Tibial nerve (tissue), 4 donors: ENCODE measurements at regions not wholly inside any gene's neighbourhood (a gene's known extent, or its start where the extent isn't known, plus 50 kb on each side); places are given as distances from the start of the nearest gene placed in this dataset.

ENCODE experiments used
- DNase-seq, 2 donors: peaks; one replicate each; pipeline ENCODE4 v3.0.0-alpha.2; 2019; ENCODE audit warnings: low spot score in 2 of 2
- H3K27ac ChIP-seq, 4 donors: fragments of 200-600 bp; sonication (generic) in 3 of 4; one replicate each; pipeline ENCODE4 v1.5.1; 2017 to 2019; ENCODE audit warnings: mild to moderate bottlenecking in 1 of 4
- H3K27me3 ChIP-seq, 2 donors: fragments of 200-600 bp; sonication (generic) in 1 of 2; one replicate each; pipeline versions ENCODE4 v1.5.1 to v1.6.0; 2017 to 2019
- H3K36me3 ChIP-seq, 3 donors: fragments of 200-600 bp; sonication (generic); one replicate each; pipeline ENCODE4 v1.5.1; 2018 to 2019
- H3K4me1 ChIP-seq, 4 donors: fragments of 200-600 bp; sonication (generic) in 3 of 4; one replicate each; pipeline ENCODE4 v1.5.1; 2017 to 2019
- H3K4me3 ChIP-seq, 4 donors: fragments of 200-600 bp; sonication (generic) in 3 of 4; one replicate each; pipeline ENCODE4 v1.5.1; 2017 to 2019; ENCODE audit warnings: mild to moderate bottlenecking in 1 of 4, moderate library complexity in 1 of 4
- H3K9me3 ChIP-seq, 4 donors: fragments of 200-600 bp; sonication (generic) in 3 of 4; one replicate each; pipeline ENCODE4 v1.5.1; 2017 to 2019
- EP300 ChIP-seq, 2 donors: sonication (generic); formaldehyde crosslinking; IDR thresholded peaks; one replicate each; pipeline ENCODE4 v1.6.1; 2017; ENCODE audit warnings: antibody characterized with exemption in 2 of 2, mild to moderate bottlenecking in 1 of 2
- POLR2A ChIP-seq, 2 donors: fragments of 450-650 bp; IDR thresholded peaks; one replicate each; pipeline ENCODE4 v1.6.1; 2017; ENCODE audit warnings: antibody characterized with exemption in 2 of 2, mild to moderate bottlenecking in 2 of 2, moderate library complexity in 2 of 2
- WGBS, 2 donors: methylation state at CpG; one replicate each; pipeline ENCODE4 v1.1.5; 2018; 5-methylcytosine and 5-hydroxymethylcytosine counted together
- TF ChIP-seq, protein P1 (sequence below), 5 experiments: fragments of 200-600 bp in 3 of 5; fragments of 450-650 bp in 2 of 5; sonication (generic) in 3 of 5; IDR thresholded peaks; one replicate each; pipeline ENCODE4 v1.5.1; 2016 to 2019; ENCODE audit warnings: antibody characterized with exemption in 5 of 5, mild to moderate bottlenecking in 3 of 5, moderate library complexity in 2 of 5

DNA sequence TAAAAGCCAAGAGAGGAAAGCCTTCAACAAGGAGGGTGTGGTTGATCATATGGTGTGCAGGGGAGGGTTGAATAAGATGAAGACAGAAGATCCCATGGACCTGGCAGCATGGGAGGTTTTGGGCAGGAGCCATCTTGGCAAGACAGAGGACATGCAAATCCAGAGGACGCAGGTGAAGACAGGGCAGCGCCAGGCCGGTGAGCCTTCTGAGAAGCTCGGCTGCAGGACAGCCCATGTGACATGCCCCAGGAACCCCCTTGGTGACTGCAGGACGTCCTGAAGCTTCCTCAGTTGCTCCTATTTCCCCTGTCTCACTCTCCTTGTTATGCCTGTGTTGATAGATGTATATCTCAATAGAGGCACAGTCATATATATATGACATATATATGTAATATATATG lies 159.4 kb downstream of the GADD45G start:
- no peaks in the 10 kb centered on the region for H3K36me3 ChIP-seq
- no peak for TF ChIP-seq POLR2A (IDR thresholded peaks at IDR 0.05)
- no peak for TF ChIP-seq EP300 (IDR thresholded peaks at IDR 0.05)
- TF ChIP-seq, protein P1, sequence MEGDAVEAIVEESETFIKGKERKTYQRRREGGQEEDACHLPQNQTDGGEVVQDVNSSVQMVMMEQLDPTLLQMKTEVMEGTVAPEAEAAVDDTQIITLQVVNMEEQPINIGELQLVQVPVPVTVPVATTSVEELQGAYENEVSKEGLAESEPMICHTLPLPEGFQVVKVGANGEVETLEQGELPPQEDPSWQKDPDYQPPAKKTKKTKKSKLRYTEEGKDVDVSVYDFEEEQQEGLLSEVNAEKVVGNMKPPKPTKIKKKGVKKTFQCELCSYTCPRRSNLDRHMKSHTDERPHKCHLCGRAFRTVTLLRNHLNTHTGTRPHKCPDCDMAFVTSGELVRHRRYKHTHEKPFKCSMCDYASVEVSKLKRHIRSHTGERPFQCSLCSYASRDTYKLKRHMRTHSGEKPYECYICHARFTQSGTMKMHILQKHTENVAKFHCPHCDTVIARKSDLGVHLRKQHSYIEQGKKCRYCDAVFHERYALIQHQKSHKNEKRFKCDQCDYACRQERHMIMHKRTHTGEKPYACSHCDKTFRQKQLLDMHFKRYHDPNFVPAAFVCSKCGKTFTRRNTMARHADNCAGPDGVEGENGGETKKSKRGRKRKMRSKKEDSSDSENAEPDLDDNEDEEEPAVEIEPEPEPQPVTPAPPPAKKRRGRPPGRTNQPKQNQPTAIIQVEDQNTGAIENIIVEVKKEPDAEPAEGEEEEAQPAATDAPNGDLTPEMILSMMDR (IDR thresholded peaks at IDR 0.05), result no peak

DNA sequence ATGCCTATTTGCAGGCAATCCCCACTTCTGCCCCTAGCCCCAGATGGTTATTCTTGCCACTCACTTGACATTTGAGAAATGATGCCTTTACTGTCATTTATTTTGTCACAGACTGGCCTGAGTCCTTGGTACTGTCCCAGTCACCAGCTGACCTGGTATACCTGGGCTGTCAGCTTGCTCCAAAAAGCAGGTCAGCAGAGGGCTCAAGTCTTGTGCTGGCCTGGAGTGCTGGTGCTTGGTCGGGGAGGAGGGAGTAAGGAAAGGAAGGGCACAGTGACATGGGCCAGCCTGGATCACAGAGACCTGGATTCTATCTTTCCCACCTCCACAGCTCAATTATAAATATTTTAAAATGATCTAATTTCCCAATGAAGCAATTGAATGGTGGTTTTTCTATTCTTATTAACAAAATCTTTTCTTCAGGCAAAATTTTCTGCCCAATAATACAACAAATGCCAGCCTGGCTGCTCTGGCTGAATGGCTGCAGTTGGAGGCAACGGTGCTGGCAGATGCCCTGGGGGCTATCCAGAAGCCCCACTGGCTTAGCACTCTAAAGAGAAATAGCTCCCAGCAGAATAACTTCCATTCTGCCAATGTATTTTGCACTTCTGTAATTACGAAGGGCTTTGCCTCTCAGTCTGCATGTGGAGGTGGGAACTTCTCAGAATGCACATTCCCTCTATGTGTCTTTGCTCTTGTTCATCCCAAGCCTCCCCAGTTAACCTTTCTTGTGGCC lies 160.6 kb downstream of the GADD45G start:
- no peaks in the 10 kb centered on the region for H3K27me3 ChIP-seq
- H3K4me1 ChIP-seq, result no peaks in the 10 kb centered on the region
- no peaks in the 10 kb centered on the region for H3K9me3 ChIP-seq
- no peak overlapping the region for H3K27ac ChIP-seq
- H3K4me3 ChIP-seq, result no peak overlapping the region
- H3K36me3 ChIP-seq, result no peaks in the 10 kb centered on the region
- DNase-seq, result no peak
- 75 to 77% methylated on average over 3 of the region's 3 CpGs for WGBS, 2 donors
- TF ChIP-seq, protein P1 (IDR thresholded peaks at IDR 0.05), result no peak

More for the DNA sequence above, 159.4 kb downstream of the GADD45G start:
- Histone ChIP-seq H3K4me1 (no peaks in the 10 kb centered on the region), H3K9me3 (no peaks in the 10 kb centered on the region), H3K27ac (no peak overlapping the region), H3K4me3 (no peak overlapping the region), H3K27me3 (no peaks in the 10 kb centered on the region)
- DNase-seq, result no peak
- 82 to 91% methylated on average over 5 of the region's 5 CpGs for WGBS, 2 donors

DNA sequence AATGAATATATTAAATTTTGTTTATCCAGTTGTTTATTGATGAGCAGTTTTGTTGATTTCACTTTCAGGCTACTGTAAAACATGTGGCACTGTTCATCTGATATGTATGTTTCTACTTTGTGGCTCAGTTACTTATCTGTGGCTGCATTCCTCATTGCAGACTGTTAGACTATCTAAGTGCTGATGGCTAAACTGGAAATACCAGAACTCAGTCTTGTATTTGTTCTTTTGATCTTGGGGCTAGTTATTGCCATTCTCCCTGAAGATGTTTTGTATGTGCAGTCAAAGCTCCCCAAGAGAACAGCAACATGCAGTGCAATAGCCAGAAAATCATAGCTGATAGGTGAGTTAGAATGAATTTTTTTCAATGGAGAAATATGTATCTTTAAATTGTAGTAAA lies 162.2 kb downstream of the GADD45G start:
- H3K27me3 ChIP-seq, result no peaks in the 10 kb centered on the region
- no peaks in the 10 kb centered on the region for H3K4me1 ChIP-seq
- DNase-seq, result no peak
- TF ChIP-seq POLR2A (IDR thresholded peaks at IDR 0.05) (no peak), EP300 (IDR thresholded peaks at IDR 0.05) (no peak)
- TF ChIP-seq, protein P1 (IDR thresholded peaks at IDR 0.05), result no peak
- H3K9me3 ChIP-seq, result no peaks in the 10 kb centered on the region
- no peaks in the 10 kb centered on the region for H3K36me3 ChIP-seq
- no peak overlapping the region for H3K27ac ChIP-seq
- no peak overlapping the region for H3K4me3 ChIP-seq

DNA sequence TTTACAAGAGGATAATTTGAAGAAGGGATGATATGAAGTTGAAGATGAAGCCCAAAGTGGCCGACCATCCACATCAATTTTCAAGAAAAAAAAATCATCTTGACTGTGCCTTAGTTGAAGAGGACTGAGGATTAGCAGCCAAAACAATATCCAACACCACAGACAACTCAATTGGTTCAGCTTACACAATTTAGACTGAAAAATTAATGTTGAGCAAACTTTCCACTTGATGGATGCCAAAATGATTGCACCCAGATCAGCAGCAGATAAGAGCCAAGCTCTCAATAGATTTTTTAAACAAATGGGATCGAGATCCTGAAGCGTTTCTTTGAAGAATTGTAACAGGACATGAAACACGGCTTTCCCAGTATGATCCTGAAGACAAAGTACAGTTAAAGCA lies 163.2 kb downstream of the GADD45G start:
- no peak for DNase-seq
- H3K27me3 ChIP-seq, result no peaks in the 10 kb centered on the region
- H3K36me3 ChIP-seq, result no peaks in the 10 kb centered on the region
- no peak overlapping the region for H3K4me3 ChIP-seq
- TF ChIP-seq, protein P1 (IDR thresholded peaks at IDR 0.05), result no peak
- TF ChIP-seq POLR2A (IDR thresholded peaks at IDR 0.05), result no peak
- TF ChIP-seq EP300 (IDR thresholded peaks at IDR 0.05), result peak in 1 of 2 donors; percentile 64
- no peaks in the 10 kb centered on the region for H3K4me1 ChIP-seq
- H3K27ac ChIP-seq, result no peak overlapping the region
- 72 to 75% methylated on average over 4 of the region's 4 CpGs for WGBS, 2 donors
- H3K9me3 ChIP-seq, result no peaks in the 10 kb centered on the region

DNA sequence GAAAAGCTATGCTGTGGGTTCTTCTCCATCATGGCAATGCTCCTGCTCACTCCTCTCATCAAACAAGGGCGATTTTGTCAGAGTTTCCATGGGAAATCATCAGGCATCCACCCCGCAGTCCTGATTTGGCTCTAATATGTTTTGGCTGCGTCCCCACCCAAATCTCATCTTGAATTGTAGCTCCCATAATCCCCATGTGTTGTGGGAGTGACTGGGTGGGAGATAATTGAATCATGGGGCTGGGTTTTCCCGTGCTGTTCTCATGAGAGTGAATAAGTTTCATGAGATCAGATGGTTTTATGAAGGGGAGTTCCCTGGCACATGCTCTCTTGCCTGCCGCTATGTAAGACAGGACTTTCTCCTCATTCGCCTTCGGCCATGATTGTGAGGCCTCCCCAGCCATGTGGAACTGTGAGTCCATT lies 163.8 kb downstream of the GADD45G start:
- H3K27ac ChIP-seq, result peak overlapping the region in 1 of 4 donors; percentile 36
- TF ChIP-seq, protein P1 (IDR thresholded peaks at IDR 0.05), result no peak
- no peak for TF ChIP-seq POLR2A (IDR thresholded peaks at IDR 0.05)
- no peak for TF ChIP-seq EP300 (IDR thresholded peaks at IDR 0.05)
- H3K9me3 ChIP-seq, result no peaks in the 10 kb centered on the region
- H3K4me3 ChIP-seq, result no peak overlapping the region
- H3K27me3 ChIP-seq, result no peaks in the 10 kb centered on the region
- peak in 1 of 2 donors; percentile 31 for DNase-seq
- no peaks in the 10 kb centered on the region for H3K4me1 ChIP-seq
- H3K36me3 ChIP-seq, result no peaks in the 10 kb centered on the region
- 68 to 69% methylated on average over 7 of the region's 7 CpGs for whole genome bisulfite sequencing, 2 donors
